Vagina (tissue), 2 donors: ENCODE measurements at regions not wholly inside any gene's neighbourhood (a gene's known extent, or its start where the extent isn't known, plus 50 kb on each side); places are given as distances from the start of the nearest gene placed in this dataset.

Source experiments
- DNase-seq, 2 donors: peaks; one replicate each; pipeline ENCODE4 v3.0.0-alpha.2; 2017; ENCODE audit errors: extremely low spot score in 2 of 2
- H3K27ac ChIP-seq: fragments of 200-600 bp; sonication (generic); one replicate; pipeline ENCODE4 v1.5.1; 2019
- H3K27me3 ChIP-seq: fragments of 200-600 bp; sonication (generic); one replicate; pipeline ENCODE4 v1.5.1; 2019
- H3K36me3 ChIP-seq, 2 donors: fragments of 200-600 bp; sonication (generic); one replicate each; pipeline ENCODE4 v1.5.1; 2017 to 2019
- H3K4me1 ChIP-seq: fragments of 200-600 bp; sonication (generic); one replicate; pipeline ENCODE4 v1.5.1; 2019
- H3K4me3 ChIP-seq, 2 donors: fragments of 200-600 bp; sonication (generic); 1 replicate in 1 of 2; 2 replicates in 1 of 2; pipeline ENCODE4 v1.5.1; 2016 to 2019
- H3K9me3 ChIP-seq: fragments of 200-600 bp; sonication (generic); one replicate; pipeline ENCODE4 v1.5.1; 2019
- POLR2A ChIP-seq, 2 donors: fragments of 450-650 bp; IDR thresholded peaks; one replicate each; pipeline ENCODE4 v1.6.1; 2017; ENCODE audit warnings: antibody characterized with exemption in 2 of 2, mild to moderate bottlenecking in 2 of 2, moderate library complexity in 2 of 2
- POLR2AphosphoS5 ChIP-seq, 2 donors: sonication (generic); formaldehyde crosslinking; IDR thresholded peaks; one replicate each; pipeline ENCODE4 v1.9.0; 2017; ENCODE audit warnings: antibody characterized with exemption in 2 of 2, mild to moderate bottlenecking in 2 of 2, low read depth in 1 of 2; ENCODE audit not compliant: insufficient read depth in 1 of 2
- intact Hi-C: fragments of 100-400 bp; cut with DNase I; formaldehyde crosslinking; loops from one replicate; pipeline ENCODE4 v1.15.1; 2023
- TF ChIP-seq, protein P1 (sequence below), 3 experiments: fragments of 450-650 bp in 2 of 3; fragments of 200-600 bp in 1 of 3; sonication (generic) in 1 of 3; IDR thresholded peaks; one replicate each; pipeline ENCODE4 v1.5.1; 2017 to 2019; ENCODE audit warnings: antibody characterized with exemption in 3 of 3, mild to moderate bottlenecking in 2 of 3, moderate library complexity in 2 of 3

DNA sequence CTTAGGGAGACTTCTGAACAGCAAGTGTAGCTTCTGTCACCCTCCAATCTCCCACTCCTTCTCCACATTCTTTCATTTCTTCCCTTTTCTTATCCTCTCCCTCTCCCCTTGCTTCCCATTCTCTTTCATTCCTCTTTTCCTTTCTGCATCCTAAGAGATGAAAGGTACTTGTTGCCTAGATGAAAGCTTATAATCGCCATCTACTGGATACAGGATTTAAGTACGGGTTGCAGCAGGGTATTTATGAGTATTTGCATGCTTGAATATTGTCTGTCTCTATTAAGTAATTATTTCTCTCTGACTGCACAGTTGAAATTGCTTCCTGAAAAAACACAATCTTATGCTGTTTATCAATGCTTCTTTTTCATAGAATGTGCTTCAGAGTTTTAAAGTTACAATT lies 174.0 kb upstream of the TENT5D start:
- H3K27me3 ChIP-seq: no peaks in the 10 kb centered on the region
- no peak for DNase-seq
- intact Hi-C loops: no loop called here
- no peaks in the 10 kb centered on the region for H3K9me3 ChIP-seq
- H3K4me1 ChIP-seq: no peaks in the 10 kb centered on the region
- no peak overlapping the region for H3K4me3 ChIP-seq
- TF ChIP-seq POLR2AphosphoS5 (IDR thresholded peaks at IDR 0.05; ENCODE audit: insufficient read depth in 1 of 2, low read depth in 1 of 2) (no peak), POLR2A (IDR thresholded peaks at IDR 0.05) (no peak)
- TF ChIP-seq, protein P1, sequence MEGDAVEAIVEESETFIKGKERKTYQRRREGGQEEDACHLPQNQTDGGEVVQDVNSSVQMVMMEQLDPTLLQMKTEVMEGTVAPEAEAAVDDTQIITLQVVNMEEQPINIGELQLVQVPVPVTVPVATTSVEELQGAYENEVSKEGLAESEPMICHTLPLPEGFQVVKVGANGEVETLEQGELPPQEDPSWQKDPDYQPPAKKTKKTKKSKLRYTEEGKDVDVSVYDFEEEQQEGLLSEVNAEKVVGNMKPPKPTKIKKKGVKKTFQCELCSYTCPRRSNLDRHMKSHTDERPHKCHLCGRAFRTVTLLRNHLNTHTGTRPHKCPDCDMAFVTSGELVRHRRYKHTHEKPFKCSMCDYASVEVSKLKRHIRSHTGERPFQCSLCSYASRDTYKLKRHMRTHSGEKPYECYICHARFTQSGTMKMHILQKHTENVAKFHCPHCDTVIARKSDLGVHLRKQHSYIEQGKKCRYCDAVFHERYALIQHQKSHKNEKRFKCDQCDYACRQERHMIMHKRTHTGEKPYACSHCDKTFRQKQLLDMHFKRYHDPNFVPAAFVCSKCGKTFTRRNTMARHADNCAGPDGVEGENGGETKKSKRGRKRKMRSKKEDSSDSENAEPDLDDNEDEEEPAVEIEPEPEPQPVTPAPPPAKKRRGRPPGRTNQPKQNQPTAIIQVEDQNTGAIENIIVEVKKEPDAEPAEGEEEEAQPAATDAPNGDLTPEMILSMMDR (IDR thresholded peaks at IDR 0.05): no peak
- no peaks in the 10 kb centered on the region for H3K36me3 ChIP-seq
- H3K27ac ChIP-seq: no peak overlapping the region

DNA sequence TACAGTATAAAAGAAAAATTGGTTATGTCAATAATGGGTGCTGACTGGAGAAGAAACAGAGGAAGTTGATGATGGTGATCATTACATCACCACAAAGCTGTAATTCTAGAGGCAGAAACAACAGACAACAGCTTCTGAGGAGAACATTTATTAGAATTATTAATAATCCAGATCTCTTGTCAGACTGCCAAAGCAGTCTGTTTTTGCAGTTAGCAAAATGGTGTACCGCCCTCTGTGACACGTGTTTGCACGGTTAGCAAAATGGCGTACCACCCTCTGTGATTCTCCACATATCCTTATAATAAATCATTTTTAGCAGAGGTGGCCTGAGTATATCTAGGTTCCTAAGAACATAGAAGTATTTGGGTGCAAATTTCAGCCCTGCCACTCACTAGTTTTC lies 154.0 kb upstream of the TENT5D start:
- no peak for DNase-seq
- H3K27me3 ChIP-seq: no peaks in the 10 kb centered on the region
- no peak overlapping the region for H3K27ac ChIP-seq
- intact Hi-C loops: no loop called here
- no peaks in the 10 kb centered on the region for H3K4me1 ChIP-seq
- H3K9me3 ChIP-seq: no peaks in the 10 kb centered on the region
- no peaks in the 10 kb centered on the region for H3K36me3 ChIP-seq
- H3K4me3 ChIP-seq: no peak overlapping the region
- TF ChIP-seq POLR2AphosphoS5 (IDR thresholded peaks at IDR 0.05; ENCODE audit: insufficient read depth in 1 of 2, low read depth in 1 of 2) (no peak), POLR2A (IDR thresholded peaks at IDR 0.05) (no peak)
- TF ChIP-seq, protein P1 (IDR thresholded peaks at IDR 0.05): no peak

DNA sequence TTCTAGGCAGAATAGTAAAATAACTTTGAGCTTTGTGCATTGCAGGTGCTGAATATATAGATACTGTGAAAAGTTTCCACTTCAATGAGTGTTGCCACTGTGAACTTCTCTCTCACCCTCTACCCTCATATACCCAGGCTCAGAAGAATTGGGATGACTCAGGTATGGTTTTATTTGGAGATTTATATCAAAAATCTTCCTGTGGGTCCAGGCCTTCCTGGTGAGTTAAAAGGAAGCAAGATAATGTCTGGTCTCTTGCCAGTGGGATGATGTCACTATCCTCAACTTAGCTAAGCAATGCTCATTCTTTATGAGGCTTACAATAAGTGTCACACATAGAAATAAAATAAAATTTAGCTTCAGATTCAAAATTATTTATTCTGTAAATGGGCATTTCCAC lies 153.3 kb upstream of the TENT5D start:
- no peak for TF ChIP-seq POLR2A (IDR thresholded peaks at IDR 0.05)
- TF ChIP-seq POLR2AphosphoS5 (IDR thresholded peaks at IDR 0.05; ENCODE audit: insufficient read depth in 1 of 2, low read depth in 1 of 2): no peak
- TF ChIP-seq, protein P1 (IDR thresholded peaks at IDR 0.05): no peak
- H3K9me3 ChIP-seq: no peaks in the 10 kb centered on the region
- H3K27me3 ChIP-seq: no peaks in the 10 kb centered on the region
- no peaks in the 10 kb centered on the region for H3K36me3 ChIP-seq
- no peak for DNase-seq
- intact Hi-C loops: no loop called here
- no peak overlapping the region for H3K27ac ChIP-seq
- no peak overlapping the region for H3K4me3 ChIP-seq
- no peaks in the 10 kb centered on the region for H3K4me1 ChIP-seq

DNA sequence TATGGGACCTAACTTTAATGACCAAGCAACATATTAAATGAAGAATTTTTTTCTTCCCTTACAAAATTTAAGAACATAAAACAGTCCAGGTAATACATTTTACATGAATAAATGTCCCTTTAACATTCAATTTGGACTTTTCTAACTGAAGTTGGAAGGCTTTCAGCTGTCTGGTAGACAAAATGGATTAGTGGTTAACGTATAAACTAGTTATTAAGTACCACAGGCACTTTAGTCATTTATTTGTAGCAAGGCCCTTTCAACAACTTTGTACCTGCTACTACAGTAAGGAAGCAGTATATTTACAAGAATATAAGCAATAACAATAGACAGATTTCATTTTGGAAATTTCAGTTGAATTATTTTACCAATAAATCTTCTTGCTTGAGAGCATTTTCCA lies 152.5 kb upstream of the TENT5D start:
- H3K4me3 ChIP-seq: no peak overlapping the region
- H3K27ac ChIP-seq: no peak overlapping the region
- no peaks in the 10 kb centered on the region for H3K36me3 ChIP-seq
- no peaks in the 10 kb centered on the region for H3K9me3 ChIP-seq
- TF ChIP-seq POLR2AphosphoS5 (IDR thresholded peaks at IDR 0.05; ENCODE audit: insufficient read depth in 1 of 2, low read depth in 1 of 2) (no peak), POLR2A (IDR thresholded peaks at IDR 0.05) (no peak)
- TF ChIP-seq, protein P1 (IDR thresholded peaks at IDR 0.05): no peak
- no peaks in the 10 kb centered on the region for H3K4me1 ChIP-seq
- H3K27me3 ChIP-seq: no peaks in the 10 kb centered on the region
- intact Hi-C loops: no loop called here
- DNase-seq: no peak

DNA sequence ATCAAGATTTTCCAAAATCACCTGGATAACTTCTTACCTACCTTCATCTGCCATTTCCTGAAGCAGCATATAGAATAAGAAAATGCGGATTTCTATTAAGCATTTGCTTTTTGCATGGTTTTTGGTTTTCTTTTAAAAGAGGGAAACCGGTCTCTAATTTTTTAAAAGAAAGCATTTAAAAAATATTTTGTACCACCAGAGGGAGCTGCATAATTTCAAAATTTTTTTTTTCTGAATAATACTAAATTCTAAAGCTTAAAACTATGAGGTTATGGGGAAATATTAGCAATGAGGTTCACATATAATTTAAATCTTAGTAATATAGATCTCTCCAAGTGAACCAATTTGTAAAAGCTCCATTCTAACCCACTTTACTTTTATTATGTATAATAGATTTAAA lies 137.7 kb upstream of the TENT5D start:
- Histone ChIP-seq H3K4me3 (no peak overlapping the region), H3K9me3 (no peaks in the 10 kb centered on the region), H3K27me3 (no peaks in the 10 kb centered on the region), H3K36me3 (no peaks in the 10 kb centered on the region), H3K4me1 (no peaks in the 10 kb centered on the region), H3K27ac (no peak overlapping the region)
- TF ChIP-seq POLR2AphosphoS5 (IDR thresholded peaks at IDR 0.05; ENCODE audit: insufficient read depth in 1 of 2, low read depth in 1 of 2): no peak
- TF ChIP-seq, protein P1 (IDR thresholded peaks at IDR 0.05): no peak
- no peak for TF ChIP-seq POLR2A (IDR thresholded peaks at IDR 0.05)
- intact Hi-C loops: no loop called here
- DNase-seq: no peak
